ENCODE measurements at regions not wholly inside any gene's neighbourhood (a gene's known extent, or its start where the extent isn't known, plus 50 kb on each side); places are given as distances from the start of the nearest gene placed in this dataset.

DNA sequence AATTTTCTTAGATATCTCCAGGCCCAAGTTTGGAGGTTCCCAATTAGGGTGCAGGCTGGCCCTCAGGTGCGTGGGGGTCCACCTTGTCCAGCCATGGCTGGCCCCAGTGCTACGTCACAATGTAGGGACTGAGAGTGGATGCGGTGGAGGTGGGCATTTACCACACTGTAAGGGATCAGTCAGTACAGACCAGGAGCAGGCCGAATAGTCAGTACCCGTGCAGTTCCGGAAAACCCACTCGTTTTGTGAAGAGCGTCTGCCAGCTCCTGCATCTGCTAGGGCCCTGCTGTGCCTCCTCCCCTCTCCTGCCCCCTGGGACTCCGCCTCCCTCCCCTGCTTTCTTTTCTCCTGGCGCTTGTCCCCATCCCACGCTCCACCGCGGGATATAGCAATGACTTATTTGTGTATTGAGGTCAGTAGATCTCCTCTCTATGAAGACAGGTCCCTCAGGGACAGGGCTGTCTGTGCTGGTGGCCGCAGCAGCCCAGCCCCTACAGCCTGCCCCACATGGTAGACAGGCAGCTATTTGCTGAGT is 50.4 kb upstream of the SEPTIN5 start:
- DNase-seq = peak; percentile 6

DNA sequence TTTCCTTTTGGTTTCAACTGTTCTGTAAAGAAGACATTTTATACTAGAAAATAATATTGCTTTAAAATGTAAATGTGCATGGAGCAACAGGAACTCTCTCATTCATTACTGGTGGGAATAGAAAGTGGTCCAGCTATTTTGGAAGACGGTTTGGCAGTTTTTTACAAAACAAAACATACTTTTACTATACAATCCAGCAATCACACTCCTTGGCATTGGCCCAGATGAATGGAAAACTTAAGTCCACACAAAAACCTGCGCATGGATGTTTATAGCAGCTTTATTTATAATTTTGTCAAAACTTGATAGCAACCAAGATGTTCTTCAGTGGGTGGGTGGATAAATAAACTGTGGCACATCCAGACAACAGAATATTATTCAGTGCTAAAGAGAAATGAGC is 49.9 kb upstream of the SEPTIN5 start:
- DNase-seq = no peak

Measured in NCI-H510A treated with DMSO at 0.1 percent for 48 hours (cell line).